SU-DHL-6 (cell line): ENCODE measurements at regions not wholly inside any gene's neighbourhood (a gene's known extent, or its start where the extent isn't known, plus 50 kb on each side); places are given as distances from the start of the nearest gene placed in this dataset.
"Not testable (repeated sequence)": the region's sequence is repeated elsewhere in the genome, so short reads cannot be mapped to it uniquely, and the experiment has no call there.

Experiments used
- H2AFZ ChIP-seq: fragments of 200-600 bp; sonication (generic); 2 replicates; pipeline ENCODE4 v1.6.1; 2014; ENCODE audit warnings: low read depth, mild to moderate bottlenecking, moderate library complexity, mixed read lengths, antibody characterized with exemption, low read length; ENCODE audit not compliant: severe bottlenecking
- H3F3A ChIP-seq: fragments of 200-600 bp; shearing (Covaris generic); 2 replicates; pipeline ENCODE4 v1.6.0; 2016; ENCODE audit warnings: antibody characterized with exemption, mild to moderate bottlenecking; ENCODE audit not compliant: insufficient read depth
- H3K27ac ChIP-seq: fragments of 200-600 bp; sonication (generic); 2 replicates; pipeline ENCODE4 v1.5.1; 2016; ENCODE audit warnings: low read depth, mild to moderate bottlenecking, low read length, moderate library complexity, mixed read lengths
- H3K27me3 ChIP-seq: fragments of 200-600 bp; sonication (generic), shearing (Covaris generic); 2 replicates; pipeline ENCODE4 v1.6.0; 2014; ENCODE audit warnings: mild to moderate bottlenecking, low read length
- H3K36me3 ChIP-seq: fragments of 200-600 bp; sonication (generic); 2 replicates; pipeline ENCODE4 v1.6.1; 2014; ENCODE audit warnings: mild to moderate bottlenecking, low read length, mixed read lengths
- H3K4me2 ChIP-seq: fragments of 300-600, 200-600 bp; shearing (Covaris generic), sonication (generic); 2 replicates; pipeline ENCODE4 v1.6.0; 2014; ENCODE audit warnings: low read length, low read depth, mild to moderate bottlenecking; ENCODE audit not compliant: poor library complexity, severe bottlenecking
- H3K4me3 ChIP-seq: fragments of 200-600 bp; sonication (generic); 2 replicates; pipeline ENCODE4 v1.5.1; 2014; ENCODE audit warnings: antibody characterized with exemption, low read length, mild to moderate bottlenecking, mixed read lengths; ENCODE audit not compliant: insufficient read depth, poor library complexity, severe bottlenecking
- H3K79me2 ChIP-seq: fragments of 200-600 bp; sonication (generic); 2 replicates; pipeline ENCODE4 v1.6.1; 2014; ENCODE audit warnings: mild to moderate bottlenecking, low read length, moderate library complexity; ENCODE audit not compliant: insufficient read depth
- H3K9ac ChIP-seq: fragments of 200-600 bp; sonication (generic); 2 replicates; pipeline ENCODE4 v1.7.0; 2014; ENCODE audit warnings: mild to moderate bottlenecking, low read length
- H3K9me2 ChIP-seq: fragments of 200-600 bp; sonication (generic); replicated peaks from 2 replicates; pipeline ENCODE4 v1.6.1; 2014; ENCODE audit warnings: low read length; ENCODE audit not compliant: insufficient read depth
- H3K9me3 ChIP-seq: fragments of 200-600 bp; sonication (generic); 2 replicates; pipeline ENCODE4 v1.6.1; 2014; ENCODE audit warnings: low read length, mixed read lengths; ENCODE audit not compliant: insufficient read depth
- H4K20me1 ChIP-seq: fragments of 200-600 bp; sonication (generic); 2 replicates; pipeline ENCODE4 v1.6.1; 2014; ENCODE audit warnings: low read depth, mild to moderate bottlenecking, antibody characterized with exemption, low read length, moderate library complexity, mixed read lengths
- CTCF ChIP-seq: fragments of 200-600 bp; sonication (generic); IDR thresholded peaks from one replicate; pipeline ENCODE4 v1.5.1; 2017; ENCODE audit warnings: antibody characterized with exemption, mild to moderate bottlenecking, low read length, moderate library complexity; ENCODE audit not compliant: insufficient read depth, poor library complexity, severe bottlenecking
- EZH2phosphoT487 ChIP-seq: fragments of 200-600 bp; sonication (generic), shearing (Covaris generic); conservative IDR thresholded peaks from 2 replicates; pipeline ENCODE4 v1.6.1; 2018; ENCODE audit warnings: mild to moderate bottlenecking, antibody characterized with exemption, low read length, moderate library complexity, mixed read lengths

GRCh38 chr13:26853323-26853722, 92.7 kb upstream of the GPR12 start:
- no peak overlapping the region for H3K27ac ChIP-seq
- no peaks in the 10 kb centered on the region for H3K9me2 ChIP-seq
- TF ChIP-seq CTCF (no peak), EZH2phosphoT487 (no peak)
- H3K4me2 ChIP-seq: no peak overlapping the region
- no peaks in the 10 kb centered on the region for H3F3A ChIP-seq
- H3K9me3 ChIP-seq: no peaks in the 10 kb centered on the region
- H3K36me3 ChIP-seq: no peaks in the 10 kb centered on the region
- no peak overlapping the region for H2AFZ ChIP-seq
- H3K79me2 ChIP-seq: no peaks in the 10 kb centered on the region
- H3K4me3 ChIP-seq: no peak overlapping the region
- H4K20me1 ChIP-seq: no peaks in the 10 kb centered on the region
- no peak overlapping the region for H3K9ac ChIP-seq
- H3K27me3 ChIP-seq: no peaks in the 10 kb centered on the region; the same call in 1 of the 2 replicates

- Histone ChIP-seq H3K79me2 (no peaks in the 10 kb centered on the region), H3K4me3 (no peak overlapping the region), H3K27me3 (no peaks in the 10 kb centered on the region), H3K9me2 (no peaks in the 10 kb centered on the region), H3K9me3 (no peaks in the 10 kb centered on the region), H3K27ac (no peak overlapping the region), H3F3A (no peaks in the 10 kb centered on the region), H3K4me2 (no peak overlapping the region), H3K9ac (no peak overlapping the region), H2AFZ (no peak overlapping the region), H4K20me1 (no peaks in the 10 kb centered on the region), H3K36me3 (no peaks in the 10 kb centered on the region)
- TF ChIP-seq CTCF (no peak), EZH2phosphoT487 (no peak)
Observed at GRCh38 chr13:26847281-26847680, 86.7 kb upstream of the GPR12 start.

GRCh38 chr13:26845063-26845462, 84.5 kb upstream of the GPR12 start:
- not testable (repeated sequence) for H3K4me3 ChIP-seq, H4K20me1 ChIP-seq, H3K36me3 ChIP-seq, H3K27me3 ChIP-seq, H2AFZ ChIP-seq, H3K9me2 ChIP-seq, H3K9me3 ChIP-seq, H3K9ac ChIP-seq, H3K79me2 ChIP-seq, H3F3A ChIP-seq, H3K27ac ChIP-seq, H3K4me2 ChIP-seq

- H3K27ac ChIP-seq: no peak overlapping the region
- H3F3A ChIP-seq: no peaks in the 10 kb centered on the region
- H2AFZ ChIP-seq: no peak overlapping the region
- no peaks in the 10 kb centered on the region for H3K9me2 ChIP-seq
- no peaks in the 10 kb centered on the region for H3K27me3 ChIP-seq
- no peaks in the 10 kb centered on the region for H3K36me3 ChIP-seq
- no peak overlapping the region for H3K9ac ChIP-seq
- no peak overlapping the region for H3K4me2 ChIP-seq
- no peaks in the 10 kb centered on the region for H3K9me3 ChIP-seq
- H4K20me1 ChIP-seq: no peaks in the 10 kb centered on the region
- H3K79me2 ChIP-seq: no peaks in the 10 kb centered on the region
- TF ChIP-seq CTCF (no peak), EZH2phosphoT487 (no peak)
- no peak overlapping the region for H3K4me3 ChIP-seq
Observed at GRCh38 chr13:26839682-26840081, 79.1 kb upstream of the GPR12 start.
